Trophoblast cell (in vitro differentiated cells and primary cell): ENCODE measurements at regions not wholly inside any gene's neighbourhood (a gene's known extent, or its start where the extent isn't known, plus 50 kb on each side); places are given as distances from the start of the nearest gene placed in this dataset.

Experiments used
- DNase-seq, 2 donors: peaks; one replicate each; pipeline ENCODE4 v3.0.0-alpha.2; 2016
- H2AFZ ChIP-seq: 2 replicates; pipeline ENCODE4 v1.6.1; 2013; ENCODE audit warnings: low read length, moderate library complexity, mild to moderate bottlenecking; ENCODE audit not compliant: insufficient read depth, poor library complexity
- H2AK5ac ChIP-seq: 2 replicates; pipeline ENCODE4 v1.6.1; 2013; ENCODE audit warnings: mild to moderate bottlenecking, low read length
- H2BK120ac ChIP-seq: 2 replicates; pipeline ENCODE4 v1.6.1; 2013; ENCODE audit warnings: low read length, mild to moderate bottlenecking, moderate library complexity; ENCODE audit not compliant: insufficient read depth, poor library complexity
- H2BK12ac ChIP-seq: 2 replicates; pipeline ENCODE4 v1.6.1; 2013; ENCODE audit warnings: mild to moderate bottlenecking, low read length, moderate library complexity
- H2BK5ac ChIP-seq: 2 replicates; pipeline ENCODE4 v1.6.1; 2013; ENCODE audit warnings: low read length, low read depth, moderate library complexity, mild to moderate bottlenecking; ENCODE audit not compliant: poor library complexity
- H3K14ac ChIP-seq: 2 replicates; pipeline ENCODE4 v1.6.1; 2013; ENCODE audit warnings: mild to moderate bottlenecking, low read length
- H3K18ac ChIP-seq: 2 replicates; pipeline ENCODE4 v1.6.1; 2013; ENCODE audit warnings: mild to moderate bottlenecking, low read length
- H3K23ac ChIP-seq: 2 replicates; pipeline ENCODE4 v1.6.1; 2013; ENCODE audit warnings: low read length
- H3K27ac ChIP-seq: 2 replicates; pipeline ENCODE4 v1.5.1; 2013; ENCODE audit warnings: low read depth, mild to moderate bottlenecking, inconsistent platforms, low read length, moderate library complexity
- H3K27me3 ChIP-seq: 2 replicates; pipeline ENCODE4 v1.6.1; 2013; ENCODE audit warnings: inconsistent platforms, mild to moderate bottlenecking, low read length, moderate library complexity; ENCODE audit not compliant: insufficient read depth
- H3K36me3 ChIP-seq, 2 experiments: 1 replicate in 1 of 2; 2 replicates in 1 of 2; pipeline ENCODE4 v1.6.1; 2013; ENCODE audit warnings: low read length in 2 of 2, mild to moderate bottlenecking in 2 of 2, moderate library complexity in 1 of 2; ENCODE audit not compliant: insufficient read depth in 2 of 2, control insufficient read depth in 1 of 2
- H3K4ac ChIP-seq: 2 replicates; pipeline ENCODE4 v1.6.1; 2013; ENCODE audit warnings: low read depth, mild to moderate bottlenecking, low read length, moderate library complexity
- H3K4me1 ChIP-seq, 2 experiments: 1 replicate in 1 of 2; 2 replicates in 1 of 2; pipeline ENCODE4 v1.6.1; 2013; ENCODE audit warnings: low read length in 2 of 2, mild to moderate bottlenecking in 2 of 2, moderate library complexity in 1 of 2; ENCODE audit not compliant: insufficient read depth in 2 of 2, control insufficient read depth in 1 of 2
- H3K4me2 ChIP-seq: 2 replicates; pipeline ENCODE4 v1.6.1; 2013; ENCODE audit warnings: inconsistent platforms, mild to moderate bottlenecking, low read length, moderate library complexity
- H3K4me3 ChIP-seq: 2 replicates; pipeline ENCODE4 v1.5.1; 2013; ENCODE audit warnings: mild to moderate bottlenecking, low read depth, low read length, inconsistent platforms
- H3K79me1 ChIP-seq: one replicate; pipeline ENCODE4 v1.6.1; 2013; ENCODE audit warnings: low read length
- H3K79me2 ChIP-seq: 2 replicates; pipeline ENCODE4 v1.6.1; 2013; ENCODE audit warnings: low read length, mild to moderate bottlenecking; ENCODE audit not compliant: control insufficient read depth, insufficient read depth, poor library complexity
- H3K9ac ChIP-seq: 2 replicates; pipeline ENCODE4 v1.6.1; 2013; ENCODE audit warnings: mild to moderate bottlenecking, low read length
- H3K9me3 ChIP-seq: 2 replicates; pipeline ENCODE4 v1.6.1; 2013; ENCODE audit warnings: low read depth, mild to moderate bottlenecking, control low read depth, inconsistent platforms, low read length; ENCODE audit not compliant: insufficient read depth
- H4K12ac ChIP-seq: 2 replicates; pipeline ENCODE4 v1.6.1; 2013; ENCODE audit warnings: low read depth, mild to moderate bottlenecking, low read length, moderate library complexity
- H4K8ac ChIP-seq: 2 replicates; pipeline ENCODE4 v1.6.1; 2013; ENCODE audit warnings: low read depth, mild to moderate bottlenecking, low read length, moderate library complexity
- H4K91ac ChIP-seq: one replicate; pipeline ENCODE4 v1.6.1; 2013; ENCODE audit warnings: low read depth, mild to moderate bottlenecking, low read length, moderate library complexity
- WGBS: extraction: QIAGEN DNeasy Blood & Tissue Kit; methylation state at CpG from one replicate; pipeline ENCODE4 v1.1.7; 2013; ENCODE audit warnings: missing lambda C conversion rate; ENCODE audit not compliant: insufficient read length, insufficient coverage; ENCODE audit errors: extremely low coverage; 5-methylcytosine and 5-hydroxymethylcytosine counted together

GRCh38 chr4:11507920-11508319 is 79.2 kb upstream of the HS3ST1 start:
- H2BK5ac ChIP-seq: no peak overlapping the region
- H3K36me3 ChIP-seq: no peaks in the 10 kb centered on the region
- H2BK120ac ChIP-seq: no peak overlapping the region
- H2AK5ac ChIP-seq: no peak overlapping the region
- H3K27ac ChIP-seq: no peak overlapping the region
- H2BK12ac ChIP-seq: no peak overlapping the region
- peaks cover 1% of the 10 kb centered on the region for H3K79me1 ChIP-seq
- H3K4ac ChIP-seq: no peak overlapping the region
- H3K14ac ChIP-seq: no peak overlapping the region
- no peak overlapping the region for H4K12ac ChIP-seq
- H4K8ac ChIP-seq: no peak overlapping the region
- WGBS: no CpG with 5 or more reads among the region's 3 CpGs
- H3K9me3 ChIP-seq: no peaks in the 10 kb centered on the region
- DNase-seq: no peak
- H3K4me3 ChIP-seq: no peak overlapping the region
- H4K91ac ChIP-seq: no peak overlapping the region
- no peaks in the 10 kb centered on the region for H3K27me3 ChIP-seq
- H3K23ac ChIP-seq: no peak overlapping the region
- no peak overlapping the region for H2AFZ ChIP-seq
- H3K9ac ChIP-seq: no peak overlapping the region
- no peaks in the 10 kb centered on the region for H3K79me2 ChIP-seq
- no peak overlapping the region for H3K18ac ChIP-seq
- no peak overlapping the region for H3K4me2 ChIP-seq
- H3K4me1 ChIP-seq: peaks cover 1 to 6% of the 10 kb centered on the region in 2 experiments

GRCh38 chr4:11506194-11506593 is 77.5 kb upstream of the HS3ST1 start:
- no peaks in the 10 kb centered on the region for H3K36me3 ChIP-seq
- H2BK120ac ChIP-seq: no peak overlapping the region
- no peak overlapping the region for H3K4me3 ChIP-seq
- no peaks in the 10 kb centered on the region for H3K79me2 ChIP-seq
- peaks cover 0 to 2% of the 10 kb centered on the region in 2 experiments for H3K4me1 ChIP-seq
- no CpG with 5 or more reads among the region's 4 CpGs for WGBS
- no peaks in the 10 kb centered on the region for H3K79me1 ChIP-seq
- no peak overlapping the region for H3K4me2 ChIP-seq
- no peak overlapping the region for H2AFZ ChIP-seq
- no peak overlapping the region for H4K8ac ChIP-seq
- no peak overlapping the region for H4K91ac ChIP-seq
- no peak overlapping the region for H2AK5ac ChIP-seq
- H3K14ac ChIP-seq: no peak overlapping the region
- no peak overlapping the region for H3K23ac ChIP-seq
- no peak overlapping the region for H2BK5ac ChIP-seq
- H3K27me3 ChIP-seq: no peaks in the 10 kb centered on the region
- no peak overlapping the region for H3K4ac ChIP-seq
- no peak overlapping the region for H3K18ac ChIP-seq
- no peak overlapping the region for H3K9ac ChIP-seq
- no peak overlapping the region for H3K27ac ChIP-seq
- no peak overlapping the region for H2BK12ac ChIP-seq
- H3K9me3 ChIP-seq: no peaks in the 10 kb centered on the region
- DNase-seq: no peak
- H4K12ac ChIP-seq: no peak overlapping the region

GRCh38 chr4:11505221-11505971 is 76.7 kb upstream of the HS3ST1 start:
- Histone ChIP-seq H3K36me3 (no peaks in the 10 kb centered on the region), H2BK120ac (no peak overlapping the region), H3K9ac (no peak overlapping the region), H3K27me3 (no peaks in the 10 kb centered on the region), H2BK12ac (no peak overlapping the region), H2BK5ac (no peak overlapping the region), H4K91ac (no peak overlapping the region), H3K27ac (no peak overlapping the region), H3K79me2 (no peaks in the 10 kb centered on the region), H2AFZ (no peak overlapping the region), H2AK5ac (no peak overlapping the region), H3K23ac (no peak overlapping the region), H3K4ac (no peak overlapping the region), H3K4me1 (peaks cover 0 to 2% of the 10 kb centered on the region in 2 experiments), H3K79me1 (no peaks in the 10 kb centered on the region), H3K4me2 (no peak overlapping the region), H3K9me3 (no peaks in the 10 kb centered on the region), H3K18ac (no peak overlapping the region), H3K14ac (no peak overlapping the region), H4K8ac (no peak overlapping the region), H4K12ac (no peak overlapping the region), H3K4me3 (no peak overlapping the region)
- WGBS: no CpG with 5 or more reads among the region's 5 CpGs
- DNase-seq: peak in 1 of 2 donors; percentile 40

- H4K8ac ChIP-seq: no peak overlapping the region
- no peak for DNase-seq
- no peak overlapping the region for H3K18ac ChIP-seq
- no peak overlapping the region for H3K14ac ChIP-seq
- no peak overlapping the region for H2BK120ac ChIP-seq
- no peak overlapping the region for H2AFZ ChIP-seq
- H3K9ac ChIP-seq: no peak overlapping the region
- H3K4me2 ChIP-seq: no peak overlapping the region
- H3K27ac ChIP-seq: no peak overlapping the region
- H4K12ac ChIP-seq: no peak overlapping the region
- H3K4me3 ChIP-seq: no peak overlapping the region
- no peaks in the 10 kb centered on the region for H3K27me3 ChIP-seq
- H2BK5ac ChIP-seq: no peak overlapping the region
- H3K79me1 ChIP-seq: no peaks in the 10 kb centered on the region
- no peak overlapping the region for H2AK5ac ChIP-seq
- H3K9me3 ChIP-seq: no peaks in the 10 kb centered on the region
- H4K91ac ChIP-seq: no peak overlapping the region
- peaks cover 0 to 2% of the 10 kb centered on the region in 2 experiments for H3K4me1 ChIP-seq
- H3K23ac ChIP-seq: no peak overlapping the region
- WGBS: no CpG with 5 or more reads among the region's 3 CpGs
- no peaks in the 10 kb centered on the region for H3K79me2 ChIP-seq
- no peak overlapping the region for H3K4ac ChIP-seq
- H3K36me3 ChIP-seq: no peaks in the 10 kb centered on the region
- no peak overlapping the region for H2BK12ac ChIP-seq
Measured at GRCh38 chr4:11503166-11503565, 74.5 kb upstream of the HS3ST1 start.
